ENCODE measurements at regions not wholly inside any gene's neighbourhood (a gene's known extent, or its start where the extent isn't known, plus 50 kb on each side); places are given as distances from the start of the nearest gene placed in this dataset.
"Not testable (repeated sequence)": the region's sequence is repeated elsewhere in the genome, so short reads cannot be mapped to it uniquely, and the experiment has no call there.

DNA sequence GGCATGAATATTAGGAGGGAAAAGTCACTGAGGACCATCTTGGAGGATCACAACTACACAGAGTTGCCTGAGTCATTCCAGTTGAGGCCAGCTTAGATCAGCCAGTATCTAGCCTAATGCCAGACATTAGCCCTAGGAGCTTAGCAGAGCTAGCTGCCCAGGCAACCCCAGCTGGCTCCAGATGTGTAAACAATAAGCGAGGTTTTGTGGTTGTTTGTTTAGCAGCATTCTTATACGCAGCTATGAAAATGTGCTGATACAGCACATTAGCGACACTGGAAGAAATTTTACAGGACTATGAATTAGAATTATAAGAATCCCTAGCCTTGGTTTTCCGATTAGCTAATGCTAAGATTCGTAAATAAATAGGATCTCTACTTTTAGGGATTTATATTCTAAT, 59.3 kb downstream of the BTBD3 start:
- DNase-seq: no peak

DNA sequence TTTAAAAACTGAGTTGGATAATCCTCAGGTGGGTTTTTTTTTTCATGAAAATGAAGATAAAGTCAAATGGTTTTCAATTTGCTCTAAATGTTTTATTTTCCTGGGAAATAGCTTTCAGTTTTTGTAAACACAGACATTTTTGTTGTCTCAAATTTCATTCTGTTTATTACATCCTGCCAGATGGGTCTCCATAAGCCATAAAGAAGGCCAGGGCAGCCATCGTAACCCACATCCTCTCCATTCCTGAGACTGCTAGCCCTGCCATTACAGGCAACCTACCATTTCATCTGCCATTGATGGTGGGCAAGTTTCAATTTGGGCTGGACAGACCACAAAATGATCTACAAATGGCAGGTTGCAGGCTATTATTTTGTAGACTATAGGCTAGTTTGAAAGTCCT, 60.8 kb downstream of the BTBD3 start:
- DNase-seq: no peak

DNA sequence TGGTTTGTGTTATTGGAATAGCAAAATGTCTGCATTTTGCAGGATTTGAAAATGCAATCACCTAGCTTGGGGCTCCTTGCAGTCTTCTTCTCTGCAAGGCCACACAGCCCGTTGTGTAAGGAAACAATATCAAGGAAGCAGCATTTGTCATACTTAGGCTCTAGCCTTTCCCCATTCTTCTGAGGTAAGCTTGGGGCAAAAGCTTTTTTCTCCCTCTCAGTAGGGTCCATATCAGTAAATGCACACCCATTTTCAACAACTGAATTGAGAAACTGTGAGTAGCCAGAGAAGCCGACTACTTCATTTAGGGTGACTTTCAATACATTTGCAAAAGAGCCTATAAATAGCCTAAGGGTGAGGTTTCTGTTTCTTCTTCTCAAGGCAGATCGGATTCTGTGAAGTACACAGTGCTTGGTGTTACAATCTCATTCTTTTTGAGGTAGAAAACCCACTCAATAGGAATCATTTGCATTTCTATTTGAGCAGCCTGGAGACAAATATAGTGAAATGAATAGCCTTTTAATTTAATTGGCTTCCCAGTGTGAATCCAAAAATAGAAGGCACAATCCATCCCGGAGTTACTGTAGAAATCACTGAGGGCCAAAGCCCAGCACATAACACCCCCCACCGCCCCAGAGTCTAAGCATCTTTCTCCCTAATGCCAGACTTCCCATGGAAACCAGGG, 61.8 kb downstream of the BTBD3 start:
- DNase-seq: peak in 10 of 58 donors; percentile 3 to 40 (median 8)

DNA sequence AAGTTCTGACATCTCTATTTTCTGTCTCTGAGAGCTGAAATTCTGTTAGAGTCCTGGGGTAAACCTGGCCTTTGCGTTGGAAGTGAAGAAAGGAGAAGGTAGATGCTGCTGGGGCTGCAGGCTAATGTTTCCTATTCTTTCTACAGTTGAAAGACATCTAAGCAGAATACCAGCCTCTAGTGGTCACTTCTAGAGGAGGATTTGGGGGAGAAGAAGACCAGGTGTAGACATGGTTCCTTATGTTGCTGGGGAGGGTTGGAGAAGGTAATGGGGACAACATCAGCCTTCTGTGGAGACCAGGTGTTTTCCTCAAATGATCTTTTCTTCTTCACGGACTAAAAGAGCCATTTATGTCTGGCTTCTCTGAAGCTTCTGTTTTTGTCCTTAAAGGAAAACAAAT, 62.6 kb downstream of the BTBD3 start:
- no peak for DNase-seq

DNA sequence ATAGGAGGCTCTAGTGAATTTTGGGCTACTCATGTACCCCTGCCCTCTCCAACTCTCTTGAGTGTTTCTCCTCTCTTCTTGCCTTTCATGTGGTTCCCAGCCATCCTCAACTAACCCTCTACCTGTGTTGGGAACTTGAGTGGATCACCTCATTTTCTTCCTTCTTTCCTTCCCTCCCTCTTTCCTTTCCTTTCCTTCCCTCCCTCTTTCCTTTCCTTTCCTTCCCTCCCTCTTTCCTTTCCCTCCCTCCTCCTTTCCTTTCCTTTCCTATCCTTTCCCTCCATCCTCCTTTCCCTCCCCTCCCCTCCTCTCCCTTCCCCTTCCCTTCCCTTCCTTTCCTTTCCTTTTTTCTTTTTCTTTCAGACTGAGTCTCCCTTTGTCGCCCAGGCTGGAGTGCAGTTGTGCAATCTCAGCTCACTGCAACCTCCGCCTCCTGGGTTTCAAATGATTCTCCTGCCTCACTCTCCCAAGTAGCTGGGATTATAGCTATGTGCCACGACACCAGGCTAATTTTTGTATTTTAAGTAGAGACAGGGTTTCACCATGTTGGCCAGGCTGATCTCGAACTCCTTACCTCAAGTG, 63.8 kb downstream of the BTBD3 start:
- DNase-seq: no peak

DNA sequence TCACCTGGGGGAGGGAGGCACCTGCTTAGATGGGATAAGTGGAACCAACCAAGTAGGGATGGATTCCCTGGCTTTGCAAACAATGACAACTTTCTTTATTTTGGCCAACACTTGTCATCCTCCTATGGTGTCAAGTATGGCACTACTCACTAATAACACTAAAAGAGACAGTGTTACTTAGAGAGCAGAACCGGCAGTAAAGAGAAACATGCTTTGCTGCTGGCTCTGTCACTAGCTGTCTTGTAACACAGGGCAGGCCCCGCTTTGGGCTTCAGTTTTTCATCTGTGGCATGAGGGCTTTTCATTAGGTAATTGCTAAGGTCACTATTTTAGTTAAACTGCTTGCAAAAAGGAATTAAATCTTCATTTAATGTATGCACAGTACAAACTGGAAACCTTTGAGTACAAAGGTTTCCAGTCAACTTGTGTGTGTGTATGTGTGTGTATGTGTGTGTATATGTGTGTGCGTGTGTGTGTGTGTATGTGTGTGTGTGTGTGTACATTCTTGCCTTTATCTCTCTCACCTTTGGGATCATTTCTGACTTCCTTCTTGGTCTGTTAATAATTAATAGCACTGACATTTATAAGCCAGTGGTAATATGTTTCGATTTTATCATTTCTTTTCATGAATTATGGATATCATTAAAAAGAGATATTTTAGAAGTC, 64.7 kb downstream of the BTBD3 start:
- no peak for DNase-seq

DNA sequence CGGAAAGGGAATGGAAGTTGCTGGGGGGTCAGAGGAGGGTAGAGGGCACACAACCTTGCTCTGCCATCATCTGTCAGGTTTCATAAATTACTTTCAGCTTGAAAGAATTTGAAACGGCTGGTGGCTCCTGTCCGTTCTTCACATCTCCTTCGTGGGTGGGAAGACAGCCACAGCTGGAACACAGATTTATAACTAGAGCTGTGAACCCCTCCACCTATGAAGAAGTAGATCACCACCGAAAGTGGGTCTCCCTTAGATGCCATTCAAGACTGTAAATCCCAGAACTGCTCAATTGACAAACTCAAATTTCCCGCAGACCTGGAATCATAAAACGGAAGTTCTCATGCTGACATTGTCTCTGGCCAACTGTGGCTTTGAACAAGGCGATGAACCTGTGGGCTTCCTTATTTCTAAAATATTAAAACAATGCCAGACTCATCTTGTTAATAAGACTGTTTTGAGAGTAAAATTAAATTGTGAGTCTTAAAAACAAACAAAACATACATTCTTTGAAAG, 65.3 kb downstream of the BTBD3 start:
- DNase-seq: no peak

DNA sequence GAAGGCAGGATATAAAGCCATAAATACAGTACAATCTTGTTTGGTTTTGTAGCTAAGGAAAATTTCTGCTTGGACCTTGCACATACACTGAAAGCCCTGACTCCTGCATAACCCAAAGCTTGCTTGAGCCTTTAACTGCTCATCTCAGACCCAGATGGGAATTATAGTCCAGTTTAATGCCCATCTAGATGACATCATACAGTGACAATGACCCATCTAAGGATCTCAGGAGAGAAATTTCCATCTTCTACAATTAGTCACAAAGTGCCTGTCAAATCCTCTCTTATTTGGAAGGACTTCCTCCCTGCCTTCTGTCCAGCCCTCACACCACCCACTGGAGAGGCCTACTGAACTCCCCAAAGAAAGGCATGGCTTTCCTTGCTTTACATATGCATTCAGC, 69.3 kb downstream of the BTBD3 start:
- DNase-seq: no peak

DNA sequence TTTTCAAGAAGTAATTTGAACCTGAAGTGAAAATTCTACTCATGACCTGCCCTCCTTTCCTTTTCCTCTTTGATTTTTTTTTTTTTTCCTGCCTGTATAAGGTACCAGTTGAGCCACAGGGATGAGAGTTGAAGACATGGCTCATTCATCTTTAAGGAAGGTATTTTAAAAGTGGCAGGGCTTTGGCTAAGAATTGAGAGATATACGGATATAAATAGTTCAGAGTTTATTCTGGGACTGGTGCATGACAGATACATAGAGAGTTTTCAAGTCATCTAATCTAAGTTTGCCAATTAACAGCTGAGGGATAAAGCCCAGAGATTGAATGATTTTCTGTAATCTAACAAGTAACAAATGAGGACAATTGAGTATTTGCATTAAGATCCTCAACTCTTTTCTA, 69.8 kb downstream of the BTBD3 start:
- no peak for DNase-seq

DNA sequence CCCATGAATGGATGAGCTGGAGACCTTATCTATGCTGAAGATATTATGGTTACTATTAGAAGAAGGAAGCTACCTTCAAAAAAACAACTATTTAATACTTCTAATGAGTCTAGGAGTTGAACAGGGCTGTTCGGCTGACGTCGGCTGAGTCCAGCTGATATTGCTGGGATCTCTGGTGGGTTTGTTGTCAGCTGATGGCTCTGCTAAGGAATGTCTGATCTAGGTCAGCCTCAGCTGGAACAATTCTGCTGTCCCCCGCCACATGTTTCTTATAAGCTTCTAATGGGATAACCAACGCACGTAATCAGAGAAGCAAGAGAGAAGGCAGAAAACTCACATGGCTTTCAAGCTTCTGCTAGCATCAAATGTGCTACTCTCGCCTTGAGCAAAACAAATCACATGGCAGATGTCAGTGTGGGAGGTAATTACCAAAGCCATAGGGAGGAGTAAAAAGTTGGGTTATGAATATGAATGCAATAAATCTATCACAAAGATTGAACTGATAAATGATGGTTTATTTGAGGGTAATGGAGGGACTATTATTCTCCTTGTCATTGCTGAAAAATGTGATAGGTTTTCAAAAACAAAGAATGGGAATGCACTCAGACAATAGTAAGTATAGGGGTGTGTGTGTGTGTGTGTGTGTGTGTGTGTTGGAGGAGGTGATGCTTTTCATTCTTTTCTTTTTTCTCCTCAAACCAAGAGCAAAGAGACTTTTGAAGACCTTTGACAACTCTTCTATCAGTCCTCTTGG, 71.5 kb downstream of the BTBD3 start:
- DNase-seq: no peak

DNA sequence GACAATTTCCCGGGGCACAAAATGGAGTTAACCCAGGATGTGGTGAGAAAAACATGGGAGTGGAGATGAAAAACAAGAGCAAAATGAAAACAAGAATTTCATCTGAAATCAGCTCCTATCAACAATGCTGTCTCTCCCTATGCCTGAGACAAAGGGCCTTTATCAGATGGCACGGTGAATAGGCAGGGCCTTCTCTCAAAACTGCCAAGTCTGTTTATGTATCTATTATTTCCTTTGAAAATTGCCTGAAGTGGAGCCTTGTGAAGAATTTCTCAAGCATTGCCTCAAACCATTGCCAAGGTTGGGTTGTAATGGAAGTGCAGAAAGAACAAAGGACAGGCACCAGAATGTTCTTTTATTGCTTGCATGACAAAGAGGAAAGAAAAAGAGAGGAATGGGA, 74.7 kb downstream of the BTBD3 start:
- DNase-seq: peak in 8 of 58 donors; percentile 3 to 35 (median 15)

DNA sequence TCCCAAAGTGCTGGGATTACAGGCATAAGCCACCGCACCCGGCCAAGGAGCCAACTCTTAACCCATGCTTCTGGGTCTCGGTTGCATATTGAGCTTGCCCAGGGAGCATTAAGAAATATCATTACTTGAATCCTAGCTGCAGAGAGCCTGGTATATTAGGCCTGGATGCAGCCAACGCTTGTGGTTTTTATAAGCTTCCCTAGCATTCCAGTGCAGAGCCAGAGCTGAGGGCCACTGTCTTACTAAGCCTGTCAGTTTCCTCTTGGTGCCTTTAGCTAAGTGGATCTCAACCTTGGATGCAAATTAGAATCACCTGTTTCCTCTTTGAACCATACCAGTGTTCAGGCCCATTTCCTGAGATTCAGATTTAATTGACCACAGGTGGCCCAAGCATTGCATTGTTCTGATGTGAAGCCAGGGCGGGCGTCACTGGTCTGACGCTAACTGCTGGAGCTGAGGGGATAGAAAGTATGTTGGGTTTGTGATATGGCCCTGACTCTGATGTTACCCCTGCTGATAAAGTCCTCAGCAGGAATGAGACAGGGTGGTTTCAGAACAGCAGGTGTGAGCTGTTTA, 76.3 kb downstream of the BTBD3 start:
- DNase-seq: no peak

DNA sequence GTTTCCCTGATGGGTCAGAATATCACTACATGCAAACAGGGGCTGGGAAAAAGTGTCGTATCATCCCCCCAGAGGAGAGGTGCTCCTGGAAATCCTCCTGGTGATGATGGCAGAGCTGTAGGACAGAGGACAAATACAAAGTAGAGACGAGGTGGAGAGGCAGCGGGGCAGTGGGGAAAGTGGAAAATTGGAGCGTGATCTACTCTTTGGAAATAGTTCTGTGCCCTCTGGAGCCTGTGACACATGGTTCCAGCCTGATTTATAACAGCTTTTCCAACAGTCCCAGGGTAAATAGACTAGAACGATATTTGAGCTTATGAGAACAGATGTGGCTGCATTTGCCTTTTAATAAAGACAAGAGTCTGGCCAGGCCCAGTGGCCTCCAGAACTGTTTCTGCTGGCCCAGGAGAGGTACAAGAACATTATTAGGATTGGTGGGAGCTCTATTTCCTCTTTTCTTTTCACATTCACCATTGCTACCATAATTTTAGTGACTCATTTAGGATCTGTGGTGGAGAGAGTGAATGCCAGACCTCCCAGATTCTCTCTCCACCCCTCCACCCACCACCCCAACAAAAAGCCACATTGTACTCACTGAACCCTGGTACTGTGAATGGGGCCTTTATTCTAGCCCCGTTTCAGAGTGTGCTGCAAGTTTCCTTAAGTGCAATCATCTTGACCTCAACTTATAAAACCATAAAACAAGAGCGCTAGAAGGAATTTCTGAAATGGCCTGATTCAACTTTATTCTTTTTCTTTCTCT, 78.3 kb downstream of the BTBD3 start:
- peak in 37 of 58 donors; percentile 5 to 77 (median 39) for DNase-seq

DNA sequence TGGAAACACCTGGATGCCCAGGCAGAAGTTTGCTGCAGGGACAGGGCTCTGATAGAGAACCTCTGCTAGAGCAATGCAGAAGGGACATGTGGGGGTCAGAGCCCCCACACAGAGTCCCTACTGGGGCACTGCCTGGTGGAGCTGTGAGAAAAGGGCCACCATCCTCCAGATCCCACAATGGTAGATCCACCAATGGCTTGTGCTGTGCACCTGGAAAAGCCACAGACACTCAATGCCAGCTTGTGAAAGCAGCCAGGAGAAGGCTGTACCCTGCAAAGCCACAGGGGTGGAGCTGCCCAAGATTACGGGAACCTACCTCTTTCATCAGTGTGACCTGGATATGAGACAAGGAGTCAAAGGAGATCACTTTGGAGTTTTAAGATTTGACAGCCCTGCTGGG, 87.1 kb downstream of the BTBD3 start:
- not testable (repeated sequence) for DNase-seq

DNA sequence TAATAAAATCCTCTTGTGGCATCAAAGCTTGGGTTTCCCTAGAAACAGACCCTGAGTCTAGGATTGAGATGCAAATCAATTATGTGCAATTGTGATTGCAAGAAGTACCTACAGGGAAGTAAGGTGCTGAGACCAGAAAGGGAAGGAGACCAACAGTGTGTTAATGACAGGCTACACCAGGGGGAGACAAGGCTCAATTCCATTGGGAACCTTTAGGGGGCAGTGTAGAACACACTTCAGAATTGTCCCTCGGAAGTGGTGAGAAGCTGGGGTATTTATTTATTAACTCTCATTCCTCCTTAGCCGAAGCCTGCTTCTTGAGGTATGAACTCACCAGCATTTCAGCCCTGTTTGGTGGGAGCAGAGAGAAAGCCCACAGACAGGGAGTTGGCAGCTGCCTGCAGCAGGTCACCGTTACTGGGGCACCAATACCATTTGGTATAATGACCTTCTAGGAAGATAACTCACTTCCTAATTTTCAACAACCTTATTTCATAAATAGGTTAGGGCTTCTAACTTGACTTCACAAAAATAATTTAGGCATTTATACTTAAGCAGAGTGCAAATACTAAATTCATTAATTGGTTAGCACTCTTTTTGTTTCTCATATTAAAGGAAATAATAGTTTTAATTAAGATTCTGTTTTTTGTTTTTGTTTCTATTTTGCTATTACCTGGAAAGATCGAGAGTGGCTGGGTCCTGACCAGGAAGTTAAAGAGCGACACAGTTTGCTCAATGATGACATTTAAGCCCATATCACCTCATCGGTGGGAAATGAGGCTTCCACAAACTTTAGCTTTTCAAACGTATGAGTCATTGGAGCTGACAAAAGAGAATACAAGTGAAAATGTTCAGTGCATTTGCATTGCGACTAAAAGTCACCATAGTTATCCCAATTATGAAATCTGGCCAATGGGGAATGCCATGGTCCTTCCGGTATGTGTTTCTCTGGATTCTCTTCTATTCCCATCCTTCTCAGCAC, 94.8 kb downstream of the BTBD3 start:
- peak in 11 of 58 donors; percentile 1 to 12 (median 7) for DNase-seq

DNA sequence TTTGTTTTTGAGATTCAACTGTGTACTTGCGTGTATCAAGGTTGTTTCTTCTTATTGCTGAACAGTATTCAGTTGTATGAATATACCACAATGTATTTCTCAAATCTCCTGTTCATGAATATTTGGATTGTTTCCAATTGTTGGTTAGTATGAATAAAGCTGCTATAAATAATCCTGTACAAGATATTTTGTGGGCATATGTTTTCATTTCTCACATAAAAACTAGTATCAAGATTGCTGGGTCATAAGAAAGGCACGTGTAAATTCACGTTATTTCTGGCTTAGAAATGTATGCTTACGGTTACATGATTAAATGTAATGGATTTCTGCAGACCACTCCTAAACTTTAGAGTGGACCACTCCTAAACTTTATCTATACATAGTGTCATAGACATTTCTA, 96.6 kb downstream of the BTBD3 start:
- DNase-seq: no peak

DNA sequence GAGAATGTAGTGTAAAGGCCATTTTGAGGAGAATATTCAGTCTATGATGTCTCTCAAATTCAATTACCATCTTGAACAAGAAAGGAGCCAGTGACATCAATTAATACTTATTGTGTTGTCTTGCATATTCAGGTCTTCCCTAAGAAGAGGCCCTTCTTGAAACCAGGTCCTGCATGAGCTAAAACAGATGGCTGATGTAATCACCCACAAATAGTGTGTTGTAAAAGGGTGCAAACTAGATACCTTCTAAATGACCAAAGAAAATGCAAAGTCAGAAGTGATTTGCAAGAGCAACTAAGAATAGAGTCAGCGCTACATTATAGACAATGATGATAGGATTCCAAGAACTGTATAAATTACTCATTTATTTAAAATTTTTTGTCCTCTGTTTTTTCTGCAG, 97.0 kb downstream of the BTBD3 start:
- DNase-seq: no peak

DNA sequence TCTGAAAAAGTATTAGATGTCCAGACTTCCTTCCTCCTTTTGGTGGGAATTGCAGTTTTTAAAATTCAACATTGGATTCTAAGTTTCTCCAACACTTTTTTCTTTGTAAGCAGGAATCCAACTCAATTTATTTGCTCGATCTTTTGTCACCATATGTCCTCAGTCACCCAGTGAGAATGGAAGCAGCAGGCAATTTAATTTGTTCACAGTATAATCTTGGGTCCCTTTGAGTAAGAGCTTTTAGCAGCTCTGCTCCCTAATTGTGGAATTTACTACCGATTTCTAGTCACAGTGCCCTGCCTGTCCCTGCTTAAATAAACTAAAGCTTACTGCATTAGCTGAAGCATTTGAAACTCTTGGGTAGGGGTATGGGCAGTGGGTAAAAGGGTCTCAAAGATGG, 98.6 kb downstream of the BTBD3 start:
- DNase-seq: no peak

DNA sequence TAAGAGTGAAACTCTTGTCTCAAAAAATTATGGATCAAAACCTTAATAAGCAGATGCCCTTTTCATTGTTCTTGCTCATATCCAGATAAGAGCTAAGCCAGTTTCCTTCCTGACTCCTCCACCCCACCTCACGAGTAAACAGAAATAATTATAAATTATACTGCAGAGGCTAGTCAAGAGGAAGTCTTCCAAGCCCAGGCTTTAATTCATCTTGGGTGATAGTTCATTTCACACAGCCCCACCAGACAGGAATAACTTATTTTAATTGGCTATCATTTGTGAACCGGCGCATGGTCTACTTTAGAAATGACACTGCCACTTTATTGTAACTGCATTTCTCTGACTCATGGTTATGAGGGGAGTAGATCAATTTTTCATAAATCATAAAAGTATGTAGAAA, 102.0 kb downstream of the BTBD3 start:
- DNase-seq: no peak

DNA sequence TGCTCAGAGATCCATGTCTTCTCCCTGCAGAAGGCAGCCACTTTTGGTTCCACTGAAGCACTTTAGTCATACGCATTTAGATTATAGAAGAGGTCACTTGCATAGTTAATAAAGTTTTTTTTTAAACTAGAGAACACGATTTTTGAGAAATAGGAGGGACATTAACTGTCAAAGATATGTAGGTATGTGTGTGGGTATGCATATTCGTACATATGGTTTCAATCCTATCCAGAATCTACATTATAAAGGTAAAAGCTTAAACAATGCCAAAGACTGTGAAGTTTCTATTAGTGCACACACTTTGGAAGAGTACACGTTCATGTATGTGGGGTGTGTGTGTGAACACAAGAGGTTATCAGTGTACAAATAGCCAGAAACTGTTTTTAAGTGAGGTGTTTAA, 103.2 kb downstream of the BTBD3 start:
- no peak for DNase-seq

All from anterior cingulate cortex (tissue), 58 donors.